HepG2 (cell line): ENCODE measurements at regions not wholly inside any gene's neighbourhood (a gene's known extent, or its start where the extent isn't known, plus 50 kb on each side); places are given as distances from the start of the nearest gene placed in this dataset.

Experiments used
- CEBPB ChIP-seq: IDR thresholded peaks from 2 replicates; pipeline ENCODE4 v1.6.1; 2011; ENCODE audit warnings: low read depth, low read length, improper control_type of control experiment, borderline replicate concordance
- JUNB ChIP-seq: sonication (generic); formaldehyde crosslinking; IDR thresholded peaks from 2 replicates; pipeline ENCODE4 v1.8.0; 2022; ENCODE audit warnings: missing genetic modification reagents, mild to moderate bottlenecking, borderline replicate concordance
- KLF6 ChIP-seq: IDR thresholded peaks from 2 replicates; pipeline ENCODE4 v1.8.0; 2016; ENCODE audit warnings: missing biosample characterization, missing genetic modification reagents
- NR3C1 ChIP-seq: sonication (generic); formaldehyde crosslinking; IDR thresholded peaks from 2 replicates; pipeline ENCODE4 v1.4.0; 2020; ENCODE audit warnings: missing genetic modification reagents
- ONECUT2 ChIP-seq: sonication (generic); formaldehyde crosslinking; IDR thresholded peaks from 2 replicates; pipeline ENCODE4 v1.4.0; 2020; ENCODE audit warnings: missing genetic modification reagents
- RAD21 ChIP-seq: fragments of 450-650 bp; formaldehyde crosslinking; IDR thresholded peaks from 2 replicates; pipeline ENCODE4 v1.5.0; 2020; ENCODE audit warnings: mild to moderate bottlenecking
- RNF2 ChIP-seq: fragments of 450-650 bp; conservative IDR thresholded peaks from 2 replicates; pipeline ENCODE4 v1.6.1; 2016; ENCODE audit warnings: low read depth
- ZFX ChIP-seq: sonication (generic); formaldehyde crosslinking; IDR thresholded peaks from 2 replicates; pipeline ENCODE4 v1.4.0; 2020; ENCODE audit warnings: mild to moderate bottlenecking, low read depth, missing genetic modification reagents, moderate library complexity
- ZNF567 ChIP-seq: sonication (generic); formaldehyde crosslinking; IDR thresholded peaks from 2 replicates; pipeline ENCODE4 v1.8.1; 2023; ENCODE audit warnings: mild to moderate bottlenecking, missing genetic modification reagents, borderline replicate concordance
- TF ChIP-seq, protein P1 (sequence below): sonication (generic); formaldehyde crosslinking; IDR thresholded peaks from 2 replicates; pipeline ENCODE4 v1.5.0; 2020; ENCODE audit warnings: mild to moderate bottlenecking, missing genetic modification reagents, moderate library complexity

DNA sequence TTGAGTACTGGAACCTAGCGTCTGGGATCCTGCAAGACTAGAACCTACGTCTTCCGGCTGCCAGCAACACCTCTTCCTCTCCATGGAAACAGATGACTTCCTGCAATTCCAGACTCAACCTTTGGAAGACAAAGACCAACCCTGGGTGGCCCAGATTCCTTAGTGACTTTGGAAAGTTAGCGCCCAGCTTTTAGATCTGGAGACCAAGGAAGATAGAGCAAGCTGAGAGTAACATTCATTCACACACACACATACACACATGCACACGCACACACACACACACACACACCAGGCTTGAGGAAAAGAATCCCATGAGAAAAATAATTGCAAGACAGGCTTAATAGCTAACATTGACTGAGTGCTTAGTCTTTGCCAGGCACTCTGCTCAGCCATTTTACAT is 788.9 kb downstream of the UQCRFS1 start:
- TF ChIP-seq KLF6 (no peak), RNF2 (no peak), ONECUT2 (no peak), NR3C1 (CRISPR knock-in tag) (no peak), ZFX (CRISPR knock-in tag) (no peak), ZNF567 (CRISPR knock-in tag) (no peak), JUNB (CRISPR knock-in tag) (no peak), RAD21 (no peak), CEBPB (no peak)
- TF ChIP-seq, protein P1, sequence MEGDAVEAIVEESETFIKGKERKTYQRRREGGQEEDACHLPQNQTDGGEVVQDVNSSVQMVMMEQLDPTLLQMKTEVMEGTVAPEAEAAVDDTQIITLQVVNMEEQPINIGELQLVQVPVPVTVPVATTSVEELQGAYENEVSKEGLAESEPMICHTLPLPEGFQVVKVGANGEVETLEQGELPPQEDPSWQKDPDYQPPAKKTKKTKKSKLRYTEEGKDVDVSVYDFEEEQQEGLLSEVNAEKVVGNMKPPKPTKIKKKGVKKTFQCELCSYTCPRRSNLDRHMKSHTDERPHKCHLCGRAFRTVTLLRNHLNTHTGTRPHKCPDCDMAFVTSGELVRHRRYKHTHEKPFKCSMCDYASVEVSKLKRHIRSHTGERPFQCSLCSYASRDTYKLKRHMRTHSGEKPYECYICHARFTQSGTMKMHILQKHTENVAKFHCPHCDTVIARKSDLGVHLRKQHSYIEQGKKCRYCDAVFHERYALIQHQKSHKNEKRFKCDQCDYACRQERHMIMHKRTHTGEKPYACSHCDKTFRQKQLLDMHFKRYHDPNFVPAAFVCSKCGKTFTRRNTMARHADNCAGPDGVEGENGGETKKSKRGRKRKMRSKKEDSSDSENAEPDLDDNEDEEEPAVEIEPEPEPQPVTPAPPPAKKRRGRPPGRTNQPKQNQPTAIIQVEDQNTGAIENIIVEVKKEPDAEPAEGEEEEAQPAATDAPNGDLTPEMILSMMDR (CRISPR knock-in tag) = no peak
